Lower lobe of right lung (tissue), 2 donors: ENCODE measurements at regions not wholly inside any gene's neighbourhood (a gene's known extent, or its start where the extent isn't known, plus 50 kb on each side); places are given as distances from the start of the nearest gene placed in this dataset.

Experiments
- ATAC-seq, 2 donors: fragments of 200-7000 bp; cut with Tn5 transposase; one replicate each; pipeline ENCODE4 v1.9.1; 2020 to 2022; ENCODE audit warnings: mild to moderate bottlenecking in 2 of 2, moderate library complexity in 2 of 2
- DNase-seq: peaks from one replicate; pipeline ENCODE4 v3.0.0-alpha.2; 2020
- H3K27ac ChIP-seq: fragments of 200-600 bp; one replicate; pipeline ENCODE4 v1.8.0; 2022
- H3K27me3 ChIP-seq: fragments of 200-600 bp; one replicate; pipeline ENCODE4 v1.8.0; 2022; ENCODE audit warnings: low read depth
- H3K36me3 ChIP-seq: fragments of 200-600 bp; one replicate; pipeline ENCODE4 v1.8.0; 2022; ENCODE audit warnings: mild to moderate bottlenecking
- H3K4me1 ChIP-seq: fragments of 200-600 bp; one replicate; pipeline ENCODE4 v1.8.0; 2022
- H3K4me3 ChIP-seq: fragments of 200-600 bp; one replicate; pipeline ENCODE4 v1.8.0; 2022; ENCODE audit warnings: mild to moderate bottlenecking
- H3K9me3 ChIP-seq: fragments of 200-600 bp; one replicate; pipeline ENCODE4 v1.8.0; 2022
- intact Hi-C: fragments of 100-400 bp; cut with DNase I; formaldehyde crosslinking; loops from one replicate; pipeline ENCODE4 v1.11.0; 2022
- TF ChIP-seq, protein P1 (sequence below): fragments of 200-600 bp; IDR thresholded peaks from one replicate; pipeline ENCODE4 v1.8.0; 2022; ENCODE audit warnings: antibody characterized with exemption, mild to moderate bottlenecking
- donor health status: DM: no; HTN: yes; CAD: no; lungs with severe emphysema.

DNA sequence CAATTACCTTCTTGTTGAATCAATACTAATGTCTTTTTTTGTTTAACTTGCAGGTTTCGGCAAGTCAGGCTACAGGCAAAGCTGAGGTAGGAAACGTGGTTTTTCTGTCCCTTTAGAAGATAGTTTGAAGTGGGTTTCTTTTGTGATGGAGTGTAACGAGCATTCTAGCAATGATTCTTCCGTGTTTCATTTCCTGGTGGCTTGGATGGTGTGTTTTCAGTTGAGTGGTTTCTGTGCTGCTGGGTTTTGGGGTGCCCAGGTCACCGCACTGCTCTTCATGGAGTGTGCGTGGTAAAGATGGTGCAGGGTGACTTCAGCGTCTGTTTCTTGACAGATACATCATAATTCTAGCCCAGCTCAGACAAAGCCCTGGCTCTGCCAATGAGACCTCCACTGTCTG is 769.7 kb upstream of the EEF2KMT start:
- DNase-seq (no peak), ATAC-seq (no peak)
- TF ChIP-seq, protein P1, sequence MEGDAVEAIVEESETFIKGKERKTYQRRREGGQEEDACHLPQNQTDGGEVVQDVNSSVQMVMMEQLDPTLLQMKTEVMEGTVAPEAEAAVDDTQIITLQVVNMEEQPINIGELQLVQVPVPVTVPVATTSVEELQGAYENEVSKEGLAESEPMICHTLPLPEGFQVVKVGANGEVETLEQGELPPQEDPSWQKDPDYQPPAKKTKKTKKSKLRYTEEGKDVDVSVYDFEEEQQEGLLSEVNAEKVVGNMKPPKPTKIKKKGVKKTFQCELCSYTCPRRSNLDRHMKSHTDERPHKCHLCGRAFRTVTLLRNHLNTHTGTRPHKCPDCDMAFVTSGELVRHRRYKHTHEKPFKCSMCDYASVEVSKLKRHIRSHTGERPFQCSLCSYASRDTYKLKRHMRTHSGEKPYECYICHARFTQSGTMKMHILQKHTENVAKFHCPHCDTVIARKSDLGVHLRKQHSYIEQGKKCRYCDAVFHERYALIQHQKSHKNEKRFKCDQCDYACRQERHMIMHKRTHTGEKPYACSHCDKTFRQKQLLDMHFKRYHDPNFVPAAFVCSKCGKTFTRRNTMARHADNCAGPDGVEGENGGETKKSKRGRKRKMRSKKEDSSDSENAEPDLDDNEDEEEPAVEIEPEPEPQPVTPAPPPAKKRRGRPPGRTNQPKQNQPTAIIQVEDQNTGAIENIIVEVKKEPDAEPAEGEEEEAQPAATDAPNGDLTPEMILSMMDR, result no peak
- H3K4me1 ChIP-seq, result no peaks in the 10 kb centered on the region
- H3K27me3 ChIP-seq, result peaks cover 7% of the 10 kb centered on the region
- H3K27ac ChIP-seq, result no peak overlapping the region
- intact Hi-C loops, result no loop called here
- H3K36me3 ChIP-seq, result no peaks in the 10 kb centered on the region
- H3K9me3 ChIP-seq, result no peaks in the 10 kb centered on the region
- no peak overlapping the region for H3K4me3 ChIP-seq

DNA sequence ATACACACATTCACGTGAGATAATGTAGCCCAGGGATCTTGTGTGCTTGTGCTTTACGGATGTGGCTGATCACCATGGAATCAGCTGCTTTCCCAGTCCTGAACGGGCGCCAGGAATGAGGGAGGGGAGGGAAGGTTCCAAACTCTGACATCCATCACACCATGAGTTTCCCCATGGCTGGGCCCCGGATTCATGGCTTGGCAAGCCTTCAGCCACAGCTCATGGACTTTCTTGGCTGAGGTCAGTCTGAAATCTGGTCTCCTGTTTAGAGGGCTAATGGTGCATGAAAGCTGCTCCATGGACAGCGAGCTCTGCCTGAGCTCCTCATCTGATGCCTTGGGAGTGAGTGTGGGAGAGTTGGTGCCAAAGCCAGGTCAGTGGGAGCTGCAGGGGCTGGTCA is 767.6 kb upstream of the EEF2KMT start:
- H3K9me3 ChIP-seq, result no peaks in the 10 kb centered on the region
- ATAC-seq, result no peak
- TF ChIP-seq, protein P1, result no peak
- DNase-seq, result no peak
- no peak overlapping the region for H3K27ac ChIP-seq
- H3K4me3 ChIP-seq, result no peak overlapping the region
- peaks cover 7% of the 10 kb centered on the region for H3K27me3 ChIP-seq
- no peaks in the 10 kb centered on the region for H3K4me1 ChIP-seq
- no peaks in the 10 kb centered on the region for H3K36me3 ChIP-seq
- intact Hi-C loops, result no loop called here

GRCh38 chr16:5863071-5863606 is 765.5 kb upstream of the EEF2KMT start:
- Histone ChIP-seq H3K9me3 (no peaks in the 10 kb centered on the region), H3K36me3 (no peaks in the 10 kb centered on the region), H3K27me3 (peaks cover 7% of the 10 kb centered on the region), H3K4me1 (no peaks in the 10 kb centered on the region), H3K4me3 (no peak overlapping the region), H3K27ac (no peak overlapping the region)
- intact Hi-C loops, result no loop called here
- DNase-seq (no peak), ATAC-seq (no peak)
- TF ChIP-seq, protein P1, result no peak

GRCh38 chr16:5862103-5862840 is 764.7 kb upstream of the EEF2KMT start:
- peaks cover 7% of the 10 kb centered on the region for H3K27me3 ChIP-seq
- ATAC-seq, result no peak
- DNase-seq, result no peak
- TF ChIP-seq, protein P1, result no peak
- H3K9me3 ChIP-seq, result no peaks in the 10 kb centered on the region
- H3K4me1 ChIP-seq, result no peaks in the 10 kb centered on the region
- H3K4me3 ChIP-seq, result no peak overlapping the region
- H3K36me3 ChIP-seq, result no peaks in the 10 kb centered on the region
- H3K27ac ChIP-seq, result no peak overlapping the region
- intact Hi-C loops, result no loop called here

DNA sequence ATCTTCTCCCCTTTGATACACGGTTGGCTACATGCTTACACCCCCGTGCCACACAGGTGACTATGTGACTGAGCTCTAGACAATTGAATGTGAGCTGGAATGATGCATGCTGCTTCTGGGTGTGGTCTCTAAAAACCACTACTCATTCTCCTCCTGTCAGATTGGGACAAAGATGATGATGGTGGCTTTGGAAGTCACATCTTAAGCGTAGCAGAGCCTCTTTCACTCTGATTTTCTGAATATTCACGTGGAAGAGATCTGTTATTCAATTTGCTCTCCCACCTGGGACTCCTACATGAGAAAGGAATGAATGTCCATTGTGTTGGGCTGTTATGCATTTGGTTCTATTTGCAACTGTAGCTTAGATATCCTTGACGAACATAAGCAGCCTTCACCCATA is 763.6 kb upstream of the EEF2KMT start:
- Histone ChIP-seq H3K9me3 (no peaks in the 10 kb centered on the region), H3K36me3 (no peaks in the 10 kb centered on the region), H3K4me1 (no peaks in the 10 kb centered on the region), H3K27ac (no peak overlapping the region), H3K4me3 (no peak overlapping the region), H3K27me3 (peaks cover 7% of the 10 kb centered on the region)
- no peak for ATAC-seq
- intact Hi-C loops, result no loop called here
- TF ChIP-seq, protein P1, result no peak
- no peak for DNase-seq
